Posterior vena cava (tissue), 2 donors: ENCODE measurements at regions not wholly inside any gene's neighbourhood (a gene's known extent, or its start where the extent isn't known, plus 50 kb on each side); places are given as distances from the start of the nearest gene placed in this dataset.

Source experiments
- DNase-seq: peaks from one replicate; pipeline ENCODE4 v3.0.0-alpha.2; 2020; ENCODE audit warnings: low spot score
- intact Hi-C, 2 donors: fragments of 100-400 bp; cut with DNase I; formaldehyde crosslinking; loops; one replicate each; pipeline versions ENCODE4 v1.14.1 to v1.14.2; 2022 to 2023
- donor health status: DM: yes; HTN: yes; CAD: no.
- donor health status: DM: yes; HTN: yes; CAD: no.

- intact Hi-C loops: no loop called here
- DNase-seq: no peak
Observed at GRCh38 chr3:83953417-83954089, 1005.2 kb upstream of the CADM2 start.

- no peak for DNase-seq
- intact Hi-C loops: no loop called here
Observed at GRCh38 chr3:83956431-83956830, 1002.4 kb upstream of the CADM2 start.

GRCh38 chr3:83968356-83968755 is 990.4 kb upstream of the CADM2 start:
- intact Hi-C loops: no loop called here
- DNase-seq: no peak

GRCh38 chr3:83971666-83972065 is 987.1 kb upstream of the CADM2 start:
- intact Hi-C loops: no loop called here
- DNase-seq: no peak

GRCh38 chr3:84008623-84009022 is 950.2 kb upstream of the CADM2 start:
- DNase-seq: no peak
- intact Hi-C loops: no loop called here

- intact Hi-C loops: no loop called here
- DNase-seq: no peak
Observed at GRCh38 chr3:84023842-84024241, 934.9 kb upstream of the CADM2 start.

- no peak for DNase-seq
- intact Hi-C loops: no loop called here
Observed at GRCh38 chr3:84039099-84039498, 919.7 kb upstream of the CADM2 start.

GRCh38 chr3:84042399-84043106 is 916.2 kb upstream of the CADM2 start:
- DNase-seq: no peak
- intact Hi-C loops: no loop called here

GRCh38 chr3:84066915-84067314 is 891.9 kb upstream of the CADM2 start:
- DNase-seq: no peak
- intact Hi-C loops: loop anchor here in 1 of 2 donors (10.0 kb wide), 1 partner anchor 1918 kb away; no protein-coding TSS in a partner anchor

GRCh38 chr3:84073664-84074063 is 885.1 kb upstream of the CADM2 start:
- intact Hi-C loops: no loop called here
- DNase-seq: no peak

GRCh38 chr3:84074767-84075166 is 884.0 kb upstream of the CADM2 start:
- no peak for DNase-seq
- intact Hi-C loops: no loop called here

- intact Hi-C loops: no loop called here
- no peak for DNase-seq
Observed at GRCh38 chr3:84077479-84077878, 881.3 kb upstream of the CADM2 start.

- intact Hi-C loops: no loop called here
- DNase-seq: no peak
Observed at GRCh38 chr3:84082726-84083125, 876.1 kb upstream of the CADM2 start.

GRCh38 chr3:84092907-84093306 is 865.9 kb upstream of the CADM2 start:
- intact Hi-C loops: no loop called here
- no peak for DNase-seq

- no peak for DNase-seq
- intact Hi-C loops: no loop called here
Observed at GRCh38 chr3:84096188-84096587, 862.6 kb upstream of the CADM2 start.

- no peak for DNase-seq
Observed at GRCh38 chr3:84100861-84101260, 857.9 kb upstream of the CADM2 start.

GRCh38 chr3:84108442-84108971 is 850.3 kb upstream of the CADM2 start:
- intact Hi-C loops: no loop called here
- DNase-seq: no peak

More at GRCh38 chr3:84100861-84101260, 857.9 kb upstream of the CADM2 start:
- intact Hi-C loops: no loop called here

GRCh38 chr3:84109911-84110310 is 848.9 kb upstream of the CADM2 start:
- no peak for DNase-seq
- intact Hi-C loops: no loop called here

- intact Hi-C loops: no loop called here
- no peak for DNase-seq
Observed at GRCh38 chr3:84110787-84111186, 848.0 kb upstream of the CADM2 start.

GRCh38 chr3:84125201-84125721 is 833.5 kb upstream of the CADM2 start:
- peak; percentile 58 for DNase-seq
- intact Hi-C loops: no loop called here

GRCh38 chr3:84125760-84126159 is 833.0 kb upstream of the CADM2 start:
- DNase-seq: no peak
- intact Hi-C loops: no loop called here
